GM18517 (cell line): ENCODE measurements at regions not wholly inside any gene's neighbourhood (a gene's known extent, or its start where the extent isn't known, plus 50 kb on each side); places are given as distances from the start of the nearest gene placed in this dataset.

Experiments
- ATAC-seq: cut with Tn5 transposase; IDR thresholded peaks from one replicate; pipeline ENCODE4 v1.9.1; 2021; ENCODE audit warnings: mild to moderate bottlenecking, moderate library complexity; ENCODE audit not compliant: unreplicated experiment

DNA sequence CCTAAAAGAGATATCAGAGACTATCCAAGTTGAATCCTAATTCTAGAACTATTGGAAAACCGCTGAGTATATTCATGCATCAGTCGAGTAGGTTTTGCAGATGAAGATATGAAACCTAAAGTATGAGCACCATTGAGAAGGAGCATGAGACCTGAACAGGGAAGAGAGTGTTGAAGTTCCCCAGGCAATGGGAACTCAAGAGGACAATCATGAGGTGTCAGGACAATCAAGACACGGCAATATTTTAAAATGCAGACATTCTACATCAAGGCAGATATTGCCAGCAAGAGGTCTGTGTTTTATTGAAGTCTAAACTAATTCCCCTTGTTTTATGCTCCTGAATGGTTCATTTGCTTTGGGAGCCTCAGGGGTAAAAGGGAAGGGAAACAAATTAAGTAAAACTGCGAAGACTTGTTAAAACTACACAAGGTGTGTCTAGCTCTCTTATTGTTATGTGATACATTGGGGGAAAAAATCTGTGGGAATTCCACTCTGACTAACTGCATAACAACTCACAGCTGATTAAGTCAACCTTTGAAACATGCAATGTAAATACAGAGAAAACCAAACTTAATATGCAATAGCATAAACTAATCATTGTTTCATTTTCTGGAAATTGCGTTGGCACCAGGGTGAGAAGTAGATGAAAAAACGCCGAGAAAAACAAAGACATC is 347.9 kb upstream of the ADGRL2 start:
- no peak for ATAC-seq

DNA sequence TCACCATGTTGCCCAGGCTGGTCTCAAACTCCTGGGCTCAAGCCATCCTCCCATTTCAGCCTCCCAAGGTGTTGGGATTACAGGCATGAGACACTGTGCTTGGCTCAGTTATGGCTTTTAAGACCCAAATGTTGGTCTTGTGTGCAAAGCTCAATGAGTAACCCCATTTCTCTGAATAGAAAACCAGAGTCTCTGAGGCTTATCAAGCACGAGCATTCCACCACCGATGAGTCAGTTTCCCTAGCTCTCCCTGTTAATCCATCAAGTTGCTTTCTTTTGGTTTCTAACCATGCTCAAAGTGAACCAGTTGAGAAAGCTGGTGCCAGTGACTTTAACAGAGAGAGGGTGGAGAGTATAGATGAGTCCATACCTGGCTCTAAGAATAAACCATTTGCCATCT is 350.9 kb upstream of the ADGRL2 start:
- no peak for ATAC-seq

DNA sequence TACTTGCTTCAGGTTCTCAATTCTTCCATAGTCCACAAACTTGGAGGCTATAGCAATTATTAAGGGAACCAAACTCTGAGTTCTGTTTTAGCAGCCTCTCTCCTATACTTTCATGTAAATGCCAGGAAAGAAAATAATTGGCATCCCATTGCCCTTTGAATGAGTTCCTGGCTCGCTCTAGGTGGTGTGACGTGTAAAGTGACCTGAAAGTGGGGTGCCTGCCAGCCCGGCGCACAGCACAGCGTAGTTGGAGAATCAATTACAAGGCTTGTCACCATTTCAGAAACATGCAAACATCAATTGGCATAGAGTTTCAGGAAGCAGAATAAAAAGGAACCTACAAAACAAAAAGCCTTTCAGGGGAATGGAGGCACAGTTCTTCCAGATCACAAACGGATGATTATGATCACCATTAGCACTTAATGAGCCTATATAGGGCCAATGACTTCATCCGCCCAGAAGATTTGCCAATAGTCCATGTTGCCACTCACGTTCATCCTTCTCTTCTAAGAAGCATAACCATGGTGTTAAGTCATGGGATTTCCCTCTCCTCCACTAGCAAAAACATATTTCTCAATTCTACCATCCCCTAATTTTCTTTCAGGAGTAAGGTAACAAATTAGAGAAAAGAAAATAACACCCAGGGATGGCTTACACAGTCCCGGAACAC is 354.6 kb upstream of the ADGRL2 start:
- no peak for ATAC-seq

DNA sequence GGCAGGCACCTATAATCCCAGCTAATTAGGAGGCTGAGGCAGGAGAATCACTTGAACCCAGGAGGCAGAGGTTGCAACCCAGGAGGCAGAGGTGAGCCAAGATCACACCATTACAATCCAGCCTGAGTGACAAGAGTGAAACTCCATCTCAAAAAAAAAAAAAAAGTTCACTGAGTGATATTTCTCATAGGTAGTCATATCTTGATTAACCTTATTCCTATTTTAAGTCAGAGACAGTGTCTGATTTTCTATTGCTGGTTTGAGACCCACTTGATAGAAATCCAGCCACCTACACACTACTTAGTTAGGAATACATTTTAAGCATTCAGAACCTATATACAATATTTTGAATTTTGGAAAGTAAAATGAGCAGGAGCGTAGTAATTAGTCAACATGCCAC is 357.4 kb upstream of the ADGRL2 start:
- ATAC-seq, result no peak

DNA sequence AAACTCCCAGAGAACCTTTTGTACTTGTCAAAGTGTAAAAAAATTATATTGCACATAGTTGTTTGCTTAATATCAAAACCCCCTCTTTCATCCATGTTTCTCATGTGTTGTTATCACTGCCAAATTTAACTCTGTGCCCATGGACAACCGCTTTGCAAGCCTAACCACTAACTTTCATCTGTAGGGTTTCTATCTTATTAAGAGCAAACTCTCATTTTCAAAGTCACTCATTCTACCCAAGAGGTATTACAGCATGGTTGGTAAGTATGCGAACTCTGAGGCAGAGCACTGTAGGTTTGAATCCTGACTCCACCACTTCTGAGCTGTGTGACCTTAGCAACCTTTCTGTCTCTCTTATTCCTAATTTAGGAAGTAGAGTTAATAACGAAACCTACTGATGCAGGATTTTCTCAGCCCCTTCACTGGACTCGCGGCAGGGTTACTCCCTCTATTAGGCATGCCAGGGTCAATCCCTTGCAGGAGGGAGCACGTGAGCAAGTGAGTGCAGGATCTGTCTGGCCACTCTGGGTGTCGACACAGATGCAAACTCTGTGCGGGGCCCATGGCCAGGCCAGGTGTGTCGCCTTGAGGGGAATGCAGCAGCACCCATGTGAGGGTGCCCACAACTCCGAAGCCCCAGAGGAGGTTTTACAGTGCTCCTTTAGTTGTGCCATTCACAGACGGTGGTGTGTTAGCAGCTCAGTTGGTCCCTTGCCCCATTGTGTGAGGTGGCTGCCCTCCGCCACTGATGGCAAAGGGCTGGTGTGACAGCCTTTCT is 361.5 kb upstream of the ADGRL2 start:
- ATAC-seq, result no peak

DNA sequence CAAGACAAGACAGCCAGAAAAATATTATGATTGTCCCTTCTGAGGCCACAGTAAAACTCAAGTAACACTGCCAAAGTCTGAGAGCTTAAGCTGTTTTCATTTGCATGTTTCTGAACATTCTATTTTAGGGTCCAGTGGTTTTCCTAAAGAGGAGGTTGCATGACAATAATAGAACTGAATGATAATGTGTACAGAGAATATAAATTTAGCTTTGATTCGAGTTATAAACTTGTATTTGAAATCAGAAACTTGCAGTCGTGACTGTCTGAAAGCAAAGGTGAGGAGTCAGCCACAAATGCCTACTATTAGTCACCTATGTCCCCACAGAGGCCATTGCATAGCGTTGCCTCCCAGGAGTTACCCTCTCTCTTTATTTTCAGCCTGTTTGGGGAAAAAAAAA is 363.1 kb upstream of the ADGRL2 start:
- ATAC-seq, result no peak

DNA sequence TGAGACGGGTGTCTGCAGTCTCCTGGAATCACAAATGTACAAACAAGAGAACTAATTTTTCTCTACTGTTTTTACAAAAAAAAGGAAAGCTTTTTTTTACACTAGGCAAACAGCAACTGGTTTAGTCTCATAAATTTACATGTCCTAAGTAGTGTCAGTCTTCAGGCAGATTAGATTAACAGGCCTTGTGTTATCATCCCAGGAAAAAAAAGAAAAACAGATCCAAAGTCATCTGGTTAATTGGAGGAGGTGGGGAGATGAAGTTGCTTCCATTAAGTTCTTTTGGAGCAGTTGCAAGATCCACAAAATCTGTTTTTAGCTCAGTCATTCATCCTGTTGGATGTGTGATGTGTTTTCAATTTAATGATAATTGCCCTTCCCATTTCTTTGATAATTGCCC is 363.5 kb upstream of the ADGRL2 start:
- no peak for ATAC-seq

DNA sequence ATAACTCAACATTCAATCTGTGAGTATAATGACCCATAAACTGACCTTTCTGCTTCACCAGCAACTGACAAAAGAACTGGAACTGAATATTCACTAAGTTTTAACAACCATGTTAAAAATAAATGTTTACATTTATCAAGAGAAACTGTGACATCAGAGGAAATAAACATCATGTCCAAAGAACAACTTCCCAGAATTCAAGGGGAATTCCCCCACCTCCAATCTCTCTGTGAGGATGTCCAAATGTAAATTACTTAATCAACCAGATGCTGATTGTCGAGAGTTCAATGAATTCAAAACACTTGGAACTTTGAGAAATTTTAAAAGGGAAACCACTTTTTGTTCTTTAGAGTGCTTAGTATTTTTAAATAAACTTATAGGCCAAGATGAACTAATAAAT is 365.6 kb upstream of the ADGRL2 start:
- no peak for ATAC-seq

DNA sequence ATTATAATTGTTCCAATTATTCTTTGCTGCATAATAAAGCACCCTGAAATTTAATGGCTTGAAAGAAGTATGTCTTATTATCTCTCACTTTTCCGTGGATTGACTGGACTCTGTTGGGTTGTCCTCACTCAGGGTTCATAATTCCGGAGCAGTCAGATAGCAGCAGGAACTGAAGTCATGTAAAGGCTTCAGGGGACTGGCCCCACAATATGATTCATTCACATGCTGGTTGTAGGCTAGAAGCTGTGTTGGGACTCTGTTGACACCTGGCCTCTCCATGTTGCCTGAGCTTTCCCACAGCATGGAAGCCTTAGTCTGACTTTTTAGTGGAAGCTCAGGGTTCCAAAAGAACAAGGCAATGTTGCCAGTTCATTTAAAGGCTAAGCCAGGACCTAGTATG is 367.1 kb upstream of the ADGRL2 start:
- no peak for ATAC-seq

DNA sequence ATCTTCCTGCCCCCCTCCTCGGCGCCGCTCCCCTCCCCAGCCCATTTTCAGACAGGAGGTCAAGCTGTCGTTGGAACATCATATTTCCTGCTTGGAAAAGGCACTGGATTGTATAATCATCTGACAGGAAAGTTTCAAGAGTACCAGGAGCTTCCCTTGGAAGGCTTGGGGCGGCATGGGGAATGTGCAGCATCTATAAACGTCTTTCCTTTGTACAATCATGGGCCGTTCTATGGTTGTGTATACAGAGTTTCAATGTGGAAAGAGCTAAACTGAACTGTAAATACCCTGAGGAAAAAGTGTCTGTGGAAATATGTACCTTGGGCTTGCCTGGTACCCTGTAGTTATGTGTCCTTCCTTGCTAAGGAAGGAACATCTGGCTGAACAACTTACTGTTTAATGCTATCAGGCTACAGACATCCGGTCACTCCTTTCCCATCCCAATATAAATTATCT is 368.1 kb upstream of the ADGRL2 start:
- ATAC-seq, result no peak

DNA sequence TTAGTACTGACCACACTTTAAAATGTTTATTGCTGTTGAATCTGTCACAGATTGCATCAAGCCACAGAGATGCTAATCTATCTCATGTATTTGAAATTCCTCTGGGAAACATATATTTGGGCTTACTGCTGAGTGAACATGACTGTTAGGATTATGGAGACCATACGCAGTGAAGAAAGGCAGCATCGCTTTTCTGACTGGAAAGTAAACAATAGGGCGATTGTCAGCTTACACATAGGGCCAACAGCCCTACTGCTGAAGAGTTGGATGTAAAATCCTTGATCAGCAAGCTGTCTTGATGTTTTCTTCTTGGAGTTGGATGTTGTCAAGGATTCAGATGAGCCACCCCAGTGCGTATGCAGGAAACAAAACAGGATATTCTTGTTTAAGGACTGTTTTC is 368.7 kb upstream of the ADGRL2 start:
- no peak for ATAC-seq

DNA sequence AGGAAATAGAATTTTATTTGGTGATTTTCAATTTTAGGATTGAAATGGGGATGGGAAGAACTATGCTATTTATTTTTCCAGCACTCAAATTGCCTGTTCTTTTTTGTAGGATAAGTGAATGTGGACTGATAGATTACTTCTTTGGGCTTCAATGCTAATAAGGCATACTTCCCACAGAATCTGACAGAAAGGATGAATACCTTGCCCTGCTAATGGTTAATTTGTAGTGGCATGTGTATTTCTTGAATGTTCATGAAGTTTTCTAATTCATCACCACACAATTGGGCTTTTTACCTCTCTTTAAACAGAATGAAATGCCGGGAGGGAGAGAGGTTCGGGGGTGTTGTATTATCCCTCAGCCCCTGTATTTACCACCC is 369.1 kb upstream of the ADGRL2 start:
- ATAC-seq, result no peak

DNA sequence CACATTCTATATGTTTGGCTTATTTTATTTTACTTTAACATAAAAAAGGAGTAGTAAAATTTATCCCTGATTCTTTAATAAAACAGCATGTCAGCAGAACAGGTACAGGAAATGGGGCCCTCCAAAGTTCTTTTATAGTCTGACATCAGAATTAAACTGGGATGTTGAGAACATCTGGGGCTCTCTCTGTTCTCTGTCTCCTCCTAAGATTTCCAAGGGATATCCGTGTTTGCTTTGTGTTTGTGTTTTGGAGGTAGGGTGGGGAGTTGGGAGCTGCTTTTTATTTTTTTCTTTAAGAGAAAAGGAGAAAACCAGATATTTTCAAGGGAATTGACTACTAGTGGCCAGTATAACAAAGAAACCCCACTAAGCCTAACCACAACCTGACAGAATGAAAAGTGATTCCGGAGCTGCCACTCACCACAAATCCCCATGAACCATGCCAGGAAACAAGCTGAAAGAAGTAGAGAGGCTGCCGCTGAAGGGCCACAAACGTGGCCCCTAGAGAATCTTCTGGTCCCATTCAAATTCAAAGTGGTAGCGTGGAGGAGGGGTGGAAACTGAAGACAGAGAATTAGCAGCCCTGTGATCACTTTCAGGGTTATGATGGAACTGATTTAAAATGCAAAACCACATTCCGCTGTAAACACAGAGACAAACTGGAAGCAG is 369.6 kb upstream of the ADGRL2 start:
- no peak for ATAC-seq

DNA sequence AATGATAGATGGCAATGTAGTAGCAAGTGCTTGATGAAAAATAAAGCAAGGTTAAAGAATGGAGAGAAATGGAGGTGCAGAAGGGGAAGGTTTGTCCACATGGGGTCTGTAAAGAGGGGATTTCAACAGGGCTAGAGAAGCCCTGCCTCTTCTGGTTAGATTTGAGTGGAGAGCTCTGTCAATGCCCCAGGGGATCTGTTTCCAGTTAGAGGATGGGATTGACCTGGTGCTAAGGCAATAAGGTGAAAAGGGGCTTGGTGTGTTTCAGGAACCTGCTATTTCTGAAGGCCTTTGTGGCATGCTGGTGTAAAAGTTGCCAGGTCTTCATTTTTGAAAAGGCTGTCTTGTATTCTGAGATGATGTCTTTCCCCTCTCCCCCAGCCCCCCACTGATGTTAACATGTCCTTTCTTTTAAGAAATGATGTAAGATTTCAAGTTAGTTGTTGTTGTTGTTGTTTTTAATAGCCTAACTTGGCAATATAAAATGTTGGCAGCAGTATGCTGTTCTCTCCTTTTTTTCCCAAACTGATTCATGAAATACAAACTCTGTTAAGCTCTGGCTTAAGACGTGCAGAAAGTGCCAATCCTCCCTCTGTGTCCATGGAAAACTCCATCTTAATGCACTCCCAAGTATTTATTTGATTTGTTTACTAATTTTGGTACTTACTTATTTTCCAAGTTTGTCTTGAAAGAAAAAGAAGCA is 370.3 kb upstream of the ADGRL2 start:
- no peak for ATAC-seq

DNA sequence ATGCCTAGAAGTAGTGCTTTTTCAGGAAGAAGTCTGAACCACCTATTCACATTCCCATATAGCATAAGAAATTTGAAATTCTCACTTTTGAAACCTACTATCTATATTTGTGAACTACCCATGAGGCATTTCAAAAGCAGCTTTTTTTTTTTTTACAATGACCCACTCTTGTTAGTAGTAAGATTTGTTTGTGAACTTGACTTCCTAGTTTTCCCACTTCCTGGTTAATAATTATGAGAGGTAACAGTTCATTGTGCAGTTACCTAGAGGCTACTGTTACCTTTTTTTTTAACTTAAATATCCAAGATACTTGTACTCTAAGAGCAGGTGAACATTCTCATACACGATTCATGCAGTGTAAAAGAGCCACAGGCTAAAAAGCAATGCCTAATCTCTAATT is 371.7 kb upstream of the ADGRL2 start:
- no peak for ATAC-seq

DNA sequence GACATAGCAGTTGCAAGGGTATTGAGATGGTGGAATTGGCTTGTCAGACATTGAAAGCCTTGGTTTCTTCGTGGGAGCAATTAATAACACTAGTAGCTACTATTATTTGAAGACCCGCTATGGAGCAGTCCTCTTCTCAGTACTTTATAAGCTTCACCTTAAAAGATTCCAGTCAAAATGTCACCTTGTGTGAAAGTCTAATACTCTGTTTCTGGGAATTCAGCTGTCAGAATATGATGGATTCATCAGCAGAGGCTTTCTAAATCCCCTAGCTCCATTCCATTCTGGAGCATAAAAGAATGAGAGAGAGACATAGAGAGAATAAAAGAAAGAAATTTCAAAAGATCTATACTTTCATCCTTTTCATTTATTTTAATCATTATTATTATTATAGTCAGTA is 375.9 kb upstream of the ADGRL2 start:
- no peak for ATAC-seq

DNA sequence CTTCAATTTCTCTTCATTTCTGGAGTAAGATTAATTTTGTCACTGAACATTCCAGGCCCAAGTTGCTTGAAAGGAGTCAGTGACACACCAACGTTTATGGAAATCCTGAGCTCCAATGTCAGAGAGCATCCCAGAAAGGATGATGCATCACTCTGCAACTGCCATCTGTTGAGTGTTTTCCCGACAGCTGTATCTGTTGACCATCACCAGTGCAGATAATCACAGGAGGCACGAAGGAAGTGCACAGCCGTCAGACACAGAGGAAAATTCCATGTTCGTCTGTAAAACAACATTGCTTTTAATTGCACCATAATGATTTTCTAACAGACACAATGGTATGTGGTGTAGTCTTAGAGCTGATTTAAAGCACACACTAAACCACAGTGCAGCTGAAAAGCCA is 376.7 kb upstream of the ADGRL2 start:
- ATAC-seq, result no peak

DNA sequence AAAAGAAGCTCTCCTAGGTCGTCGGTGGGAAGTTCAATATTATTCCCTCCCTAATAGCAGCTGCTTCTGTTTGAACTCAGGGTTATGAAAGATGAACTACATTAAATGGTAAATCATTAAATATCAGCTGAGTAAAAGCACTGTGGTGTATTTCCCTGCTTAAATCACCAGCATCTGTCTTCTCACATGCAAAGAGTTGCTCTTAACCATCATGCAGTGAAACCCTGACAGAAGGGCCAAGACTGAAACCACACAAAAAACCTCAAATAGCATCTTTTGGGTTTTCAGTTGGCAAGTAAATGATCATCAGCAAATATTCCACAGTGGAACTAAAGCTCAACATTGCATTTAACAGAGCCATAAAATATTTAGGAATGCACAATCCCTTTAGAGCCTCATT is 380.0 kb upstream of the ADGRL2 start:
- peak; percentile 60 for ATAC-seq

DNA sequence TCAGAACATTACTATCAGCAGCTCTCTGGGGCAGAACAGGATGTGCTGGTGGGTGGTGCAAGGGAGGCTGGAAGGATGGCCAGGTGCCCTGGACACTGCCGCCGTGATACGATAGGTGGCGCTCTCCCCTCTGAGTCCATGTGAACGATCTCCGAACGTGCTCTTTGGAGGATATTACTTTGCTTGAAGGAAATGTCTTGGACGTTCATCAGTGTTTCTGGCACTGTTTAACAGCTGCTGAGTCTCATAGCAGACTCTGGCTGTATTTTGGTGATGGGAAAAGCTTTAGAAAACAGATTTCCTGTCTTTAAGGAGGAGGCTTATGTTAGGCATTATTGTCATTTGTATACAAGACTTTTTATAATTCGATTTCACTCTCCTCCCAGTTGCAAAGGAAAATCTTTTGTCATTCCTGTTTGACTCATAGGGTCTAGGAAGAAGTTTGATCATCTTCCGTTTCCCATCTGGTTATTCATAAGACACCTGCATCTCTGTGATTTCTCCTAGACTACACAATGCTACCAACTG is 386.2 kb upstream of the ADGRL2 start:
- no peak for ATAC-seq

DNA sequence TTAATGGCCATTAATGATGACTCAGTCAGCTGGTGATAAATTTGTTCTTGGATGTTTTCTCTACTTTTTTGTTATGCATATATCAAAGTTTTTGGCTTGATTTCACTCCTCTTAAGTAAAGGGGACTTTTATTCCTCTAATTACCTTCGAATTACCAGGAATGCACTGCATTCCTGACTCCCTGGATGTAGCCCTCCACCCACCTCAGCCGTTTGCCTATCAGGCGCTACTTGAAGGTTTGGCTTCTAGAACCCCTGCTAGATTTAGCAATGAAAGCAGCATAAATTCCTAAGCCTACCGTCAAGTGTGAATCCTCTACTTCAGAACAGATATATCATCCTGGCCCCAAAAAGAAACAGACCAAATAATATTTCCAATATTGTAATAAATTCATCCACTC is 387.8 kb upstream of the ADGRL2 start:
- no peak for ATAC-seq

DNA sequence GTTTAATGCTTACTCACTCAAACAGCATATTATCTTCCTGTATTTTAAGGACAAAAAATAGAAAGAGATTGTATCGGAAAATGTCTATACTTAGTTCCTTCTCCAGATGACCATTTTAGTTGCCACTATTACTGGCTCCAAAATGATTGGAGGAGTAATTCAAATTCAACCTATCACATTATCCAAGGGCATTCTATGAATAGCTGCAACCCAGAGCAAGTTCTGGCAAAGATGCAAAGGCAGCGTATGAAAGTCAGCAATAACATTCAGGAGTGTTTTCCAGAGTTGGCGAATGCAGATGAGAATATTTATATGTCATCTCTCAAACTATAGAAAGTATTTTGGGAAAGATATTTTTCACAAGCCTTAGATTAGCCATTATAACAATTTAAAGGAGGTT is 389.8 kb upstream of the ADGRL2 start:
- ATAC-seq, result no peak
